Hematopoietic multipotent progenitor cell (in vitro differentiated cells): ENCODE measurements at regions not wholly inside any gene's neighbourhood (a gene's known extent, or its start where the extent isn't known, plus 50 kb on each side); places are given as distances from the start of the nearest gene placed in this dataset.

ENCODE experiments used
- DNase-seq, 3 donors: peaks; one replicate each; pipeline ENCODE4 v3.0.0-alpha.2; 2011 to 2015; ENCODE audit warnings: low read depth in 2 of 3, low spot score in 2 of 3

DNA sequence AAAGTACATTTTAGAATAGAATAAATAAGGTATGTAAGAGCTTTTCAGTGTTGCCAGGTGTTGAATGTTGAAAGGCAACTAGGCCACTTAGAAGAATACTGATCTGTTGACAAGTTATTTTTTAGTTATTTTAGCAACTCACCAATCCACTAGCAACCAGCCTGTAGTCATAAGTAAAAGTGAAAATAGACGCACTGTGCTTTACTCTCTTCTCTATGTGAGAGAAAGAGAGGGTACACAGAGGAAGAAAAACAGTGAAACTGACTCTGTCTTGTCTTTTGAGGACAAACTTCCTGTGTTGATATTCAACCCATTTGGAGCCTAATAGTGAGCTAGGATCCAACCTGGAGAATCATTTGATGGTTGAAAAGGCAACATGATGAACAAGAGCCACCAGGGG, 327.1 kb upstream of the GOLIM4 start:
- DNase-seq, result no peak

DNA sequence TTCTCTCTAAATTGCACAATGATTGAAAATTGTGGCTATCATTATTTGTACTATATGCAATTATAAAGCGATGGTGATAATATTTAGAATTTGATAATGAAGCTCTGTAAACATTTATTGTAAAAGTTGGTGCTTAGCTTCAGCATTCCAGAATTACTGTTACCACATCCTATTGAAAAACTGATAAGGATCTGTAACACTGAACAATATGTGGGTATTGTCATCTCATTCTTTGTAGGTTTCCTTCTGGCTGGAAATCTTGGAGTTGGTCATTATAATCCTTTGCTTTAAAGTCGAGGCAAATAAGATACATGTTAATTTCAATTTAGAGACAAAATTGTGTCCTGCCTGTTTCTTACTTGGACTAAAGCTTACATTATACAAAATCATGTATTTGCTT, 323.4 kb upstream of the GOLIM4 start:
- no peak for DNase-seq

DNA sequence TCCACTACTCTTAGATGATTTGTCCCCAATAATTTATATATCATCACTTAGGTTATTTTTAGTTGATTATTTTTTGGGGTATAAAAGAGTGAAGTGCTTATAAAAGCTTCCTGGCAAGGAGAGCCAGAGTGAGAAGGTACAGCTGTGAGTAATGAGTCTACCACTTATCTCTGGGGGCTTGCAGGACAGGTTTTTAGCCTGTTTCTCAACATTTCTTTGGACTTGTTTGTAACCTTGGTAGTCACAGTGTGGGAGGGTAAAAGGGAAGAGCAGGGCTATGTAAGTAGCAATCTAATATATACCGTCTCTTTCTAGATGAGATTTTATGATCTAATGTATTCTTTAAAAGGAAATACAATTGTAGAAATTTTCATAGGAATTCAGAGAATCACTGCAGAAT, 321.3 kb upstream of the GOLIM4 start:
- DNase-seq, result no peak

DNA sequence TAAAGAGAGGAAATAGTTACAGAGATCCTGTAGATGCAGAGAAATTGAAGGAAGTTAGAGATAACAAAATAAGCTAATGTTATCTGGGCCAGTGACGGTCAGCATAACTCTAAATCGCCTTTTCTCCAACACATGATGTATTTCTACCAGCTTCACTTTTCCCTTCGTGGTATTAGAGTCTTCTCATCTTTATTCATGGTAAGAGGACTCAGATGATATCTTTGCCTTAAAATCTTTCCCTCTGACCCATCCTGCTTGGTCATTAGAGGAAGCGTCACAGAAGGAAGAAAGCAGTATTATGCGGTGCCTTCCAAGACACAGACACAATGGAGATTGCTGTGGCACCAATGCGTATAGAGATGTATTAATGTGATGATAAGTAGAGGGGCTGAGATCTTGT, 320.7 kb upstream of the GOLIM4 start:
- DNase-seq, result no peak

DNA sequence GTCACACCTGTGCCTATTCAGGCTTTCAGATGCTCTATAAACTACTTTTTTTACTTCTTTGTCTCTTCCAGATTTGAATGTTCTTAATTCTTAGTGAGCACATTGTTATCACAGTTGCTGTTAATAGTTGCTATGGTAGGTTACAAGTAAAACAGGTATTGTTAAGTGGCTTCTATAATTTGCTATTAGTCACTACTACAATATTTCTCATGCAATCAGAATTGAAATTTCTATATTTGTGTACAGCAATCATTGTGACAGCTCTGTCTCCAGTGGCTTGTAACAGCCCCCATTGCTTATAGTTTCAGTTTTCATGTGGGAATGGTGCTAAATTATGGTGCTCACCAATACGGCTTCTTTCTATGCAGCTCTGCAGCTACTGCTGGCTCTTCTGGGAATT, 318.4 kb upstream of the GOLIM4 start:
- no peak for DNase-seq

DNA sequence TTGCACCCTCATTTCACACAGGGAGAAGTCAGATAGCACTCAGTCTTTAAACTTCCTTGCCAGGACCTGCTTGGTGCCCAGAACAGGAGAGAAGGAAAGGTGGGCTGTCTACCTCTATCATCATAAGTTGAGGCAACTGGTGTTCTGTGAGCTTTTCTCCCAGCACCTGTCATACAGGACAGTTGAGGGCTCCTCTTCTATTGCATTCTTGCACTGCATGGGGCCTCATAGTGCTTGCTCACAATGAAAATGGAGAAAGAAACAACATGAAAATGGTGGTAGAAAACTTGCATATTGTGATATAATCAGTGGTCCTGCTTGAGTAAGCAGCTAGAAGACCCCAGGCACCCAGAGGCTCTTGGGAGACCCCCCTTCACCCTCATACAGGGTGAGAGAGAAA, 311.7 kb upstream of the GOLIM4 start:
- DNase-seq, result no peak

DNA sequence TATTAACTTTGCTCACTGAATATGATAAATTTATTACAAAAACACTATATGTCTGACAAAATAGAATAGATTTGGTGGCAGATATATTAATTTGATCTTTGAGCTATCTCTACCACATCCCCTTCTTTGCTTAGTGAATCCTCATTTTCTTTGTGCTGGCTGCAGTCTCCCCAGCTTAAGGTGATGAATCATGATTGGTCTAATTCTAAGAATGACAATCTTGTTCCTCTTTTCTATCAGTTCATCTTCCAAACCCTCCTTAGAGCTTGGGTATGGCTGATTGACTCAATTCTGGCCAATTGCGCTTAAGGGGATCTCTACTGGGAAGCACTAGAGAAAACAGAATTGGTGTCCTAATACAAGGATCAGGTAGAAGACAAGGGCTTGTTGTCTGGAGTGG, 309.6 kb upstream of the GOLIM4 start:
- peak in 1 of 3 donors; percentile 41 for DNase-seq

DNA sequence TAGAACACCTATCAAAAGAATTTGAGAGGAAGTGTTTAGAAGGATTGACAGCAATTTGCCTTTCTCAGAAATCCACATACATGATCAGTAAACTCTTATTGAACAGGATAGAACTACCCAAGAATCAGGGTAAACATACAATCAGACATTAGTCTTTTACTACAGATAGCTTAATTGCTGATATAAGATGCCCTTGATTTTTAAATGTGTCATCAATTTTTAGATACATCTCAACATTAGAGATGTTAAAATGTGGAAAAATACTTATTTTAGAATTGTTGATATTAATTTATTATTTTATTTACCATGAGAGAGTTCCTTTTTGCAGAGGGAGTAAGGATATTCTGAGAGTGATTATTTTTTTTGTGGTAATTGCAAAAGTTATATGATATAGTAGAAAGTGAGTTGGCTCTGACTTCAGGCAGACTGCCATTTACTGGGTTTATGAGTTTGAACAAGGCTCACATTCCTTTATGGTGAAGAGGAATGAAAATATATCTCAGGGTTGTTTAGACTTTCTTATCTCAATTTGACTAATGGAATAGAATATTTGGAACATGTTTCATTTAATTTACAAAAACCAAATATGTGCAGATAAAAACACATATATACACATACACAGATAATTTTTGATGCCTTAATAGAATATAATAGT, 302.8 kb upstream of the GOLIM4 start:
- DNase-seq, result no peak

DNA sequence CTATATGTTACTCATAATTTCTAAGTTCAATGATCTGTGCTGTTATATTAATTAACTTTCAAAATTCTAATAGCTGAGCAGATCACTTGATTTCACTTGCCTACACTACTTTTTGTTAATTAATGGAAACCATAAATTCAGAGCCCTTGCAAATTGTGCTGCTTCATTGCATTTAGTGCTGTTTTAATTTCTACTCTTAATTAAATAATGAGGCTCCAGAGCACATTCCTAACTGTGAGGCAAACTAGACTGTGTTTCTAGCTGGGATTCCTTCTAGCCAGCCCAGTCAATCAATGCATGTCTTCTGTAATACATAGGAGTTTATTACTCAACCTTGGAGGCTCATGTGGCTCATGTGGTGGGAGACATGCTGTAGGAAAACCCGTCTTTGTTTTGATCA, 301.1 kb upstream of the GOLIM4 start:
- no peak for DNase-seq

DNA sequence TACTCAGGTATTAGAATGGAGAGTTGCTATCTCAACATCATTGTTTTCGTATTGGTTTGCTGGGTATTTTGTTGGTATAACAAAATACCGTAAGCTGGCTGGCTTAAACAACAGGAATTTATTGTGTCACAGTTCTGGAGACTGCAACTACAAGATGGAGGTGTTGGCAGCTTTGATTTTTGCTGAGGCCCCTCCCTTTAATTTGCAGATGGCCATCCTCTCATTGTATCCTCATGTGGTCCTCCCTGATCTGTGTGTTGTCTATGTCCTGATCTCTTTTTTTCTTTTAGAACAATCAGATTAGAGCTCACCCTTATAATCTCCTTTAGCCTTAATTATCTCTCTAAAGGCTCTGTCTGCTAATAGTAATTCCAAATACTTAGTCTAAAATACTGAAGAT, 299.8 kb upstream of the GOLIM4 start:
- DNase-seq, result no peak

DNA sequence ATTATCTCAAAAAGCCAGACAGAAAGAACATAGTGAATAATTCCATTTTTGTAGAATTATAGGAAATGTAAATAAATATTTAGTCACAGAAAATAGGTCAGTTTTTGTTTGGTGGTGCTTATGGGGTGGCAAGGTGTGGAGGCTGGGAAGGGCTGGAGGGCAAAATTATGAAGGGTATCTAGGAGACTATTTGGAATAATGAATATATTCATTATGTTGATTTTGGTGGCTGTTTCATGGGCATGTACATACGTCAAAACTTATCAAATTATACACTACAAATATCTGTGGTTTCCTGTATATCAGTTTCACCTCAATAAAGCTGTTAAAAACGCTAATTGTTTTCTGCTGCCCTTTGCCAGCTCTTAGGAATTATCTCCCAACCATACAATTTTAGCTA, 298.7 kb upstream of the GOLIM4 start:
- DNase-seq, result no peak

DNA sequence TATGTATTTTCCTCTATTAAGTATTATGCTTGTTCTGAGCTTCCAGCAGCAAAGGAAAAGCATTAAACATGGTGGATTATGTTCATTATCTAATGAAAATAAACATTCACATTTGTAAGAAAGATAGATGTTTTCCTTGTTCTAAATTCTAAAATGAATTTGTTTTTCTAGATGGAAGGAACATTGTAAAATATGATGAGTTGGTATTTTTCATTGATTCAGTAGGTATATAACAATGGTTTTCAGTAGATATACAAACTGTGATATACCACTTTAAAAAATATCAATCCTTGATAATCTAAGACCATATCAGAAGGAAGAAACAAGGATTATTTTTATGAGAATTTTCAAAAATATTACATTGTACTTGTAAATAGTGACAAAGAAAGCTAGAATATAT, 290.6 kb upstream of the GOLIM4 start:
- no peak for DNase-seq

DNA sequence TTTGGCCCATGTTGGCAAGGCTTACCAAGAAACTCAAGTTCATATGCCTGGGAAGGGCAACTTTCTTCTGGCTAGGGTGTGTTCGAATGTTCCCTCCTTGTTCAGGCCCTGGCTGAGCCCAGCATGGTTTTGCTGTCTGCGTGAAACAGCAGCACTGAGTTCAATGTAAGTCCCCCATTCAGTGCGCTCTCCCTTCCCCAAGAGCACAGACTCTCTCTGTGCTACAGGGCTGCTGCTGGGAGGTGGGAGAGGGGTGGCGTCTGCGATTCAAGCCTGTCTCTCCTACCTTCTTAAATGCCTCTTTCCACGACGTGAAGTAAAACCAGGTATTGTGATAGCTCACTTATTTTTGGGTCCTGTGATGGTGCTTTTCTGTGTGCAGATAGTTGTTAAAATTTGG, 289.3 kb upstream of the GOLIM4 start:
- no peak for DNase-seq

DNA sequence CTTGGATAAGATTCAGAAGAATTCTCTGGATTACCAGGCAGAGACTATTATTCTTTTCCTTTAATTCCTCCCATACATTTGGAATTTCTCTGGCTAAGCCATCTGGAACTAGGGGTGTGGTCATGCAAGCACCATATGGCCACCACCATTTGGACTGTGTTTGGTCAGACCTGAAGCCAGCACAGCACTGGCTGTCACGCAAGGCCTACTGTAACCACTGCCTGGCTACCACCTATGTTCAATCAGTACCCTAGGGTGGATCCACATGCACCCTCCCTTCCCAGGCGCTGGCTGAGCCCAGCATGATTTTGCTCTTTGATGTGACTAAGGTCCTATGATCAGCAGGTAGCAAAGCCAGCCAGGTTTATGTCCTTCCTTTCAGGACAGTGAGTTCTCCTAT, 287.8 kb upstream of the GOLIM4 start:
- no peak for DNase-seq

DNA sequence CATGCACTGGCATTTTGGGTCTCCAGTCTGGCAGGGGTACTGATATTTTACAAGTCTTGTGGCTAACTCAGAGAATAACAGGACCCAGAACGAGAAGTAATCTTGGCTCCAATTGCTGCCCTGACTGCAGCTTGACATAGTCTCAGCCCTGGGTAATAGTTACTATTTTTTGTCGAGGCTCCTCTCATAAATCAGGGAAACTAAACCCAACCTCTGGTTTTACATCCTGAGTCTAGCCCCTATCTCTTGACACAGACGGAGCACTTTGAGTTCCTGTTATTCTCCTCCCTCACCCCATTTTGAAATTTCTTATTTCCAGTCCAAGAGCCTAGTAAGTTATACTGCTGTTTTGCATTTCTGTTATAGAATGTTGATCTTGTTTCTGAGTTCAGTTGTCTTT, 276.1 kb upstream of the GOLIM4 start:
- DNase-seq, result peak in 2 of 3 donors; percentile 77 to 95

DNA sequence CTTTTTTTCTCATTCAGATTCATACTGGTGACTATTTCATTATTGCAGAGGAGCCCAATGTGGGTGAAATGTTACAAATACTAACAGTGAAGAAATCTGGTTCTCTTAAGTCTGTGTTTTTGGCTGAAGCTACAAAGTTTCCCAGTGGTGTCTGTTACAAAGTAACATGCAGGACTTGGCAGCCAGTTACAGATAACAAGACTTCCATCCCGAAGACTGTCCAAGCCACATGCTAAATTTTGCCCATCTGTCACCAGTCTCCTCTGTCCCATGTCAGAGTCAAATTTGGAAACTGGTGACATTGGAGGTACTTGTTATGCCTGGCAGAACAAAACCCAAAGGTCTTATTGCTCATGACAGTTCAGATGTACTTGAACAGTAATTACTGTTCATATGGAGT, 269.2 kb upstream of the GOLIM4 start:
- no peak for DNase-seq

DNA sequence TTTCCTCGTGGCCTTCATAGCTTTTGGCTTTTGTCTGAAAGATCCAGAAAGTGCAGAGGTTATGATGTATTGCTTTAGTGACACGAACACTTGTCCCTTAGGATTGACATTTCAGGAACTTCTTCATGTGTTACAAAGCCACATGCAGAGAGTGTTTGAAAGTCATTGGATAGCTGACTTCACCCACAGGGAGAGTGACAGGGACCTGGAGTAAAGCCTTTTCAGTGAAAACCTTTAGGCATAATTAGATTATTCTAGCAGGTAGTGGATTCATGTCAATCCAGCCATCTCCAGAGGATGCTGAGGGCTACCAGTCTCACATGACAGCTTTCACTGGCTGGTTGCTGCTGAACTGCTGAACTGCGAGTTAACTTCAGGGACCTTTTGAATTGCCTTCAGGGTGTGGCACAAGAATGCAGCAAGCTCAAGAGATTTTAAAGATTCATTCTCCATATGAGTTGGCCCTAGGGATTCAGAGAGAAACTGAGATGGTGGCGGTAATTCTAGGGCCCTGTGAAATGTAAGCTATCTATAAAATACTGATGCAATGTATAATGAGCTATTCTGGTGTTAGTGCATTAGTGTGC, 267.0 kb upstream of the GOLIM4 start:
- no peak for DNase-seq

DNA sequence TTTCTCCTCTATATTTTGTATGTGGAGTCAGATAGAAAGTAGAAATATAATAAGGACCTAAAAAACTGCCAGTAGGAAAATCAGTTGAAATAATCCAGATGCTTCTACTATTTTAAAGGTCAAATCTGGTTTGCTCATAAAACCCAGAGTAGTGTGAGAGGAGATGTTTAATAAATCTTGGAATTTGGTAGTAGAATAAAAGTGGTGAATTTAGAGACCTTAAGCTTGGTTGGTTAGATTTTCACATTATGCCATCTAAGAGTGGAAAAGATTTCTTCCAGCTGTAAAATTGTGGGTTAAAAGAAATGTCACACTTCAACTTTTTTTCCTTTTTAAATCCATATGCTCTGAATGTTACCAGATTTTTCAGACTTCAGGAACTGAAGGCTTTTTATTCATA, 266.4 kb upstream of the GOLIM4 start:
- DNase-seq, result no peak

DNA sequence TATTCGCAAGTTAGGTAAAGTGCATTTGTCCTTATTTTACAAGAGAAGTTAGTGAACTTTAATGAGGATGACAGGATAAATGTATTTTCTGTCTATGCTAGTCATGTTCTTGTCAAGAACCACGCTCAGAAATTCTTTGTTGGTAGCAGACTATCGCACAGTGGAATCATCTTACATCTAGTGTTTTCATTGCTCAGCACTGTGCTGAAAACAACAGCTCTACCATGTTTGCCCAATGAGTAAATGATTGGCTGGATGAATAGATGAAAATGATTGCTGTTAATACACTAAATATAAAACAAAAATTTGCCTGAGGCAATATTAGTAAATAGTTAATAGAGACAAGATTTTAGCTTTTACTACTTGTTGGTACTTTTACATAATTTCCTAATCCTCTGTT, 265.3 kb upstream of the GOLIM4 start:
- DNase-seq, result no peak

DNA sequence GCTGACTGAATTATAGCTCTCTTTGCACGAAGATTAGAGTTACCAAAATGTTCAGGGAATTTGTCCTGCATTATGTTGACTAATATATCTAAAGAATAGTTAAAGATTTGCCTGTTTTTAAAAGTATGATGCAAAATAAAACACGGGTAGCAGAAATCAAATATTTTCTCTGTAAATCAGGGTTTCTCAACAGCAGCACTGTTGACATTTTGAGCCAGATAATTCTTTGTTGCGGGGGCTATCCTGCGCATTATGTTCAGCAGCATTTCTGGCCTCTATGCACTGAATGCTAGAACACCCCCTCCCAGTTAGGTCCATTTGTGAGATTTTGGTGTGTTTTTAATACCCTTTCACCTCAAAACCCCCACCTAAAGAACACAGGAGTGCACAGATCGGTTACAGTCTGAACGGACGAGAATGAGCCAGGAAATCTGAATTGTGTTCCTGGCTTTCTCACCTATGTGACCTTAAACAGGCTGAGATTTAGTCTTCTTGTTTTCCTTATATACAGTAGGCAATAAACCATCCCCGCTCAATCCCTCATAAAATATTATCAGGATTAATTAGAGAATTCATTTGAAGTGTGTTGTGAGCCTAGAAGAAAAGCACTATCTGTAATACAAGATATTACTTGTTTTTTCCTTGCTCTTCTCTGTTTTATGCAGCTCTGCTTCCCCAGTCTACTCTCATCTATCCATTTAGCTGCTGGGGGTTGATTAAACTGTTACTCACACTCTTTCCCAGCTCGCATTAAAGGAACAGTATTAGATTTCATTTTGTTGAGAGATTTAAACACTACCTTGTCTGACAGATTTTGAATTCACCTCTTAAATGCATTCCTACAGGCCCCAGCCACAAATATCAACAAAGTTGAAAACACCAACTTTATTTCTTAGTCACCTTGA, 247.5 kb upstream of the GOLIM4 start:
- no peak for DNase-seq

DNA sequence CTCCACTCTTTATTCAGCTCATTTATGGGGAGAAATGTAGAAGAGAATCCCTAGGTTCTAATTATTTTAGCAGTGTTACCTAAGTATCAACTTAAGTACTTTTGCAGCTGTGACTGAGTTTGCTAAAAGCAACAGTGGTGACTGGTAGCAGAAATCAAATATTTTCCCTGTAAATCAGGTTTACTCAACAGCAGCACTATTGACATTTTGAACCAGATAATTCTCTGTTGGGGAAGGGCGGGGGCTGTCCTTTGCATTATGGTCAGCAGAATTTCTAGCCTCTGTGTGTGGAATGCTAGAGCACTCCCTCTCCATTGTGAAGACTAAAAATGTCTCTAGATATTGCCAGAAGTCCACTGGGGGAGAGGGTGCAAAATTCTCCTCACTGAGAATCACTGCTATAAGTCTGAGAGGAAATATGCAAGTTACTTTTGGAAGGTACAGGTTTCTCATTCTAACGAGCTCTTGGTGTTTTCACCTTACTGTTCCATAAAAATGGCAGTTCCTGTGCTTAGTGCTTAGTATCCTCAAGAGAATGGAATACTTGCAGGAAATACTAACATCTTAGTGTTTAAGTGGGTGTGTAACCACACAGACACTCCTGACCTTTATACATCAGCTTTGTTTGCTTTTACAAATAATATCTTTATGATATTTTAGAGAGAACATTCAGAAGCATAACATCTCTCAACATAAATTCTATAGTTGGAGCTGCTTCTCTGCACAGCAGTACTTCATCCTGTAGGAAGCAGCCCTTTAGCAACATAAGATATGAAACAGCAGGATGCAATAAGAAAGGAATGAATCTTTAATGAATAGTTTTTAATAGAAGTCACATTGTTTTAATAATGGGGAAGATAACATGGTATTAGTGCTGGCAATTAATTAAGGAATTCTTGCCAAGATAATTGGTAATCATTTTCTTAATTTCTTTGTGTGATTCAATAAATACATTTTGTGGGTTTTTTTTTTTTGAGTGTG, 246.5 kb upstream of the GOLIM4 start:
- no peak for DNase-seq
